Stimulated activated naive CD4-positive, alpha-beta T cell (primary cell): ENCODE measurements at regions not wholly inside any gene's neighbourhood (a gene's known extent, or its start where the extent isn't known, plus 50 kb on each side); places are given as distances from the start of the nearest gene placed in this dataset.
"Not testable (repeated sequence)": the region's sequence is repeated elsewhere in the genome, so short reads cannot be mapped to it uniquely, and the experiment has no call there.

Source experiments
- DNase-seq, 6 experiments: peaks; one replicate each; lab custom pipeline; 2025; lab: John Stamatoyannopoulos, UW

GRCh38 chr5:167036585-167036984 lies 1254.9 kb upstream of the WWC1 start:
- DNase-seq: no peak

GRCh38 chr5:167049043-167049663 lies 1242.3 kb upstream of the WWC1 start:
- DNase-seq: no peak

- DNase-seq: no peak
These were observed 1241.5 kb upstream of the WWC1 start for GRCh38 chr5:167049771-167050567.

GRCh38 chr5:167050568-167051401 lies 1240.7 kb upstream of the WWC1 start:
- no peak for DNase-seq

- no peak for DNase-seq
These were observed 1240.1 kb upstream of the WWC1 start for GRCh38 chr5:167051402-167051768.

- DNase-seq: no peak
These were observed 1238.7 kb upstream of the WWC1 start for GRCh38 chr5:167052791-167053190.

GRCh38 chr5:167057665-167058064 lies 1233.8 kb upstream of the WWC1 start:
- DNase-seq: no peak

- no peak for DNase-seq
These were observed 1229.8 kb upstream of the WWC1 start for GRCh38 chr5:167061695-167062094.

- DNase-seq: no peak
These were observed 1228.3 kb upstream of the WWC1 start for GRCh38 chr5:167063116-167063515.

GRCh38 chr5:167063788-167064187 lies 1227.7 kb upstream of the WWC1 start:
- no peak for DNase-seq

GRCh38 chr5:167064198-167064776 lies 1227.2 kb upstream of the WWC1 start:
- no peak for DNase-seq

- no peak for DNase-seq
These were observed 1225.7 kb upstream of the WWC1 start for GRCh38 chr5:167065794-167066193.

- DNase-seq: no peak
These were observed 1219.3 kb upstream of the WWC1 start for GRCh38 chr5:167071981-167072610.

GRCh38 chr5:167081561-167081960 lies 1209.9 kb upstream of the WWC1 start:
- no peak for DNase-seq

GRCh38 chr5:167096816-167097215 lies 1194.6 kb upstream of the WWC1 start:
- no peak for DNase-seq

- no peak for DNase-seq
These were observed 1187.1 kb upstream of the WWC1 start for GRCh38 chr5:167104351-167104750.

- no peak for DNase-seq
These were observed 1185.5 kb upstream of the WWC1 start for GRCh38 chr5:167105941-167106340.

- no peak for DNase-seq
These were observed 1183.8 kb upstream of the WWC1 start for GRCh38 chr5:167107684-167108083.

GRCh38 chr5:167108266-167108665 lies 1183.2 kb upstream of the WWC1 start:
- not testable (repeated sequence) for DNase-seq

- no peak for DNase-seq
These were observed 1178.9 kb upstream of the WWC1 start for GRCh38 chr5:167112556-167112955.

- DNase-seq: no peak
These were observed 1169.2 kb upstream of the WWC1 start for GRCh38 chr5:167122267-167122666.

GRCh38 chr5:167123126-167123525 lies 1168.3 kb upstream of the WWC1 start:
- no peak for DNase-seq
